H1 (cell line): ENCODE measurements at regions not wholly inside any gene's neighbourhood (a gene's known extent, or its start where the extent isn't known, plus 50 kb on each side); places are given as distances from the start of the nearest gene placed in this dataset.

Experiments
- BCL11A ChIP-seq, 2 experiments: IDR thresholded peaks; one replicate each; pipeline ENCODE4 v1.6.1; 2011; ENCODE audit warnings: low read depth in 2 of 2, low read length in 2 of 2, mild to moderate bottlenecking in 2 of 2
- CHD7 ChIP-seq: fragments of 300-600 bp; sonication (generic); IDR thresholded peaks from 2 replicates; pipeline ENCODE4 v1.7.1; 2012; ENCODE audit warnings: low read length, moderate library complexity, mild to moderate bottlenecking, inconsistent platforms; ENCODE audit not compliant: insufficient replicate concordance
- CTCF ChIP-seq, 3 experiments: IDR thresholded peaks; 1 replicate in 2 of 3; 2 replicates in 1 of 3; pipeline versions ENCODE4 v1.5.1 to v1.6.1; 2011; ENCODE audit warnings: low read length in 3 of 3, mild to moderate bottlenecking in 3 of 3, inconsistent platforms in 2 of 3, low read depth in 1 of 3, moderate library complexity in 1 of 3; ENCODE audit not compliant: insufficient read depth in 1 of 3; ENCODE audit errors: control extremely low read depth in 1 of 3
- EZH2 ChIP-seq: fragments of 200-600 bp; sonication (generic); IDR thresholded peaks from 2 replicates; pipeline ENCODE4 v1.7.1; 2012; ENCODE audit warnings: low read depth, mild to moderate bottlenecking, moderate library complexity, low read length, inconsistent platforms; ENCODE audit not compliant: severe bottlenecking
- KDM1A ChIP-seq: fragments of 200-600, 300-600 bp; sonication (generic); IDR thresholded peaks from 2 replicates; pipeline ENCODE4 v1.7.1; 2016; ENCODE audit warnings: mild to moderate bottlenecking, low read length, borderline replicate concordance
- KDM4A ChIP-seq: IDR thresholded peaks from one replicate; pipeline ENCODE4 v1.7.1; 2012; ENCODE audit warnings: low read depth, mild to moderate bottlenecking, moderate library complexity, low read length, inconsistent platforms; ENCODE audit not compliant: severe bottlenecking
- NRF1 ChIP-seq: IDR thresholded peaks from 2 replicates; pipeline ENCODE4 v1.6.1; 2011; ENCODE audit warnings: mild to moderate bottlenecking, low read depth, low read length, improper control_type of control experiment

- TF ChIP-seq CHD7 (no peak), NRF1 (no peak), EZH2 (no peak), BCL11A (IDR thresholded peaks at IDR 0.05; ENCODE audit: low read depth in 2 of 2, low read length in 2 of 2) (no peak), CTCF (IDR thresholded peaks at IDR 0.05; ENCODE audit: control extremely low read depth in 1 of 3, insufficient read depth in 1 of 3, low read depth in 1 of 3, low read length in 3 of 3) (no peak), KDM4A (no peak), KDM1A (no peak)
These were observed 58.2 kb upstream of the STOX2 start (continued) for GRCh38 chr4:183846951-183847350.
